NT2/D1 (cell line): ENCODE measurements at regions not wholly inside any gene's neighbourhood (a gene's known extent, or its start where the extent isn't known, plus 50 kb on each side); places are given as distances from the start of the nearest gene placed in this dataset.

Experiments used
- SUZ12 ChIP-seq: IDR thresholded peaks from 2 replicates; pipeline ENCODE4 v1.6.1; 2011; ENCODE audit not compliant: insufficient read length, insufficient read depth; ENCODE audit errors: extremely low read depth
- YY1 ChIP-seq: IDR thresholded peaks from 2 replicates; pipeline ENCODE4 v1.6.1; 2011; ENCODE audit not compliant: insufficient read length, insufficient read depth
- ZNF274 ChIP-seq: IDR thresholded peaks from 2 replicates; pipeline ENCODE4 v1.6.1; 2011; ENCODE audit warnings: mild to moderate bottlenecking, low read depth, low read length

DNA sequence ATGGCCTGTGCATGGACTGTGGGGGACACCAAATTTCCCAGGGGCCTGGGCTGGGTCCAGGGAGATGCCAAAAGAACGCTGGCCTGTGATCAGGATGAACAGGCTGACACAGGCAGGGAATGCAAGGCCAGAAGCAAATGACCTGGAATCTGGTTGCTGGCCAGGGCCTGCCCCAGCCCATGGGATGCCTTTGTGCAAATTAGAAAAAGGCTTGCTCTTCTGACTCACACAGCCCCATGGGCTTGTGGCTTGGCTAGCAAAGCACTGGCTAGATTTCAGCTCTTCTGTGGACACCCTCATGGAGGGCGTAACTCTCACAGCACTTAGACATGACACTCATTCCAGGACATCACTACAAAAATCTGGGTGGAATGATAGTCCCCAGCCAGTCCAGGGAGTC lies 356.0 kb downstream of the SHQ1 start:
- no peak for TF ChIP-seq YY1
- no peak for TF ChIP-seq ZNF274
- no peak for TF ChIP-seq SUZ12
